Endothelial cell of umbilical vein (primary cell): ENCODE measurements at regions not wholly inside any gene's neighbourhood (a gene's known extent, or its start where the extent isn't known, plus 50 kb on each side); places are given as distances from the start of the nearest gene placed in this dataset.

Experiments
- BruUV-seq: library from RNA; stranded (reverse); fragments of 400-500 nt; replicated peaks from 2 replicates; lab custom pipeline; 2021; lab: Mats Ljungman, UMichigan
- CTCF ChIA-PET: fragments of 300-600, 350-600 bp; sonication (Branson Sonifier 250); formaldehyde crosslinking; loops from one replicate; lab custom pipeline; 2021; ENCODE audit warnings: antibody characterized with exemption, inconsistent platforms; lab: Charles Lee
- POLR2A ChIA-PET: fragments of 300-600, 350-600 bp; sonication (Branson Sonifier 250); formaldehyde crosslinking; loops from one replicate; lab custom pipeline; 2021; ENCODE audit warnings: antibody characterized with exemption, inconsistent platforms; lab: Charles Lee
- DNase-seq: peaks from one replicate; pipeline ENCODE4 v3.0.0-alpha.2; 2011; ENCODE audit warnings: low read depth, low spot score
- FAIRE-seq: peaks from 2 replicates; lab custom pipeline; 2011; peaks lifted over from hg19 to GRCh38; lab: Jason Lieb, UNC
- H2AFZ ChIP-seq: 2 replicates; pipeline ENCODE4 v1.6.0; 2012; ENCODE audit warnings: low read depth, low read length, control low read depth, inconsistent platforms
- H3K27ac ChIP-seq: 2 replicates; pipeline ENCODE4 v1.5.1; 2011; ENCODE audit warnings: low read depth, mild to moderate bottlenecking, control low read depth, low read length, moderate library complexity; ENCODE audit not compliant: insufficient read depth
- H3K27me3 ChIP-seq, 2 experiments: 2 replicates each; pipeline versions ENCODE4 v1.6.0 to v1.6.1; 2011; ENCODE audit warnings: low read length in 2 of 2, mixed read lengths in 1 of 2; ENCODE audit not compliant: control insufficient read depth in 2 of 2, insufficient read depth in 2 of 2
- H3K36me3 ChIP-seq, 2 experiments: 2 replicates in 1 of 2; 3 replicates in 1 of 2; pipeline ENCODE4 v1.5.1; 2011; ENCODE audit warnings: low read length in 2 of 2, mild to moderate bottlenecking in 1 of 2, moderate library complexity in 1 of 2; ENCODE audit not compliant: control insufficient read depth in 2 of 2, insufficient read depth in 2 of 2; ENCODE audit errors: extremely low read depth in 1 of 2
- H3K4me1 ChIP-seq: 3 replicates; pipeline ENCODE4 v1.5.1; 2011; ENCODE audit warnings: mild to moderate bottlenecking, low read length; ENCODE audit not compliant: control insufficient read depth, insufficient read depth; ENCODE audit errors: extremely low read depth
- H3K4me2 ChIP-seq: 2 replicates; pipeline ENCODE4 v1.6.1; 2011; ENCODE audit warnings: low read length, control low read depth, mixed read lengths; ENCODE audit not compliant: insufficient read depth
- H3K4me3 ChIP-seq, 3 experiments: fragments of 200-600 bp in 1 of 3; sonication (generic), shearing (Covaris generic) in 1 of 3; replicated peaks in 1 of 3; 2 replicates each; pipeline ENCODE4 v1.5.1; 2011 to 2016; ENCODE audit warnings: control low read depth in 3 of 3, low read length in 3 of 3, mild to moderate bottlenecking in 2 of 3, inconsistent platforms in 1 of 3, low read depth in 1 of 3, moderate library complexity in 1 of 3; ENCODE audit not compliant: insufficient read depth in 1 of 3
- H3K79me2 ChIP-seq: 2 replicates; pipeline ENCODE4 v1.6.0; 2012; ENCODE audit warnings: low read length, inconsistent platforms; ENCODE audit not compliant: control insufficient read depth, insufficient read depth
- H3K9ac ChIP-seq: replicated peaks from 2 replicates; pipeline ENCODE3; 2011; ENCODE audit warnings: low read length, control low read depth; ENCODE audit not compliant: insufficient read depth; ENCODE audit errors: extremely low read depth
- H3K9me1 ChIP-seq: replicated peaks from 3 replicates; pipeline ENCODE4 v1.6.0; 2011; ENCODE audit warnings: mild to moderate bottlenecking, low read length; ENCODE audit not compliant: control insufficient read depth, insufficient read depth; ENCODE audit errors: extremely low read depth
- H3K9me3 ChIP-seq: replicated peaks from 2 replicates; pipeline ENCODE4 v1.5.1; 2012; ENCODE audit warnings: low read length, inconsistent platforms; ENCODE audit not compliant: control insufficient read depth, insufficient read depth
- H4K20me1 ChIP-seq: replicated peaks from 2 replicates; pipeline ENCODE3; 2011; ENCODE audit warnings: mild to moderate bottlenecking, low read length; ENCODE audit not compliant: control insufficient read depth, insufficient read depth; ENCODE audit errors: extremely low read depth
- CTCF ChIP-seq, 2 donors: IDR thresholded peaks; 1 replicate in 1 of 2; 2 replicates in 1 of 2; pipeline ENCODE4 v1.5.1; 2011; ENCODE audit warnings: low read length in 2 of 2, mild to moderate bottlenecking in 2 of 2, moderate library complexity in 2 of 2, control low read depth in 1 of 2, inconsistent platforms in 1 of 2, low read depth in 1 of 2; ENCODE audit not compliant: insufficient read depth in 1 of 2; ENCODE audit errors: extremely low read depth in 1 of 2
- EZH2 ChIP-seq: IDR thresholded peaks from 2 replicates; pipeline ENCODE4 v1.6.1; 2012; ENCODE audit warnings: borderline replicate concordance, low read depth, mild to moderate bottlenecking, moderate library complexity, low read length, inconsistent platforms; ENCODE audit not compliant: severe bottlenecking
- FOS ChIP-seq: IDR thresholded peaks from 2 replicates; pipeline ENCODE4 v1.6.1; 2011; ENCODE audit warnings: mild to moderate bottlenecking, low read length, moderate library complexity, borderline replicate concordance; ENCODE audit not compliant: insufficient read depth
- GATA2 ChIP-seq: IDR thresholded peaks from 2 replicates; pipeline ENCODE4 v1.7.0; 2011; ENCODE audit warnings: low read depth, mild to moderate bottlenecking, moderate library complexity, mixed read lengths, low read length; ENCODE audit not compliant: insufficient read length, insufficient read depth
- JUN ChIP-seq: IDR thresholded peaks from 2 replicates; pipeline ENCODE4 v1.6.1; 2011; ENCODE audit warnings: borderline replicate concordance, low read depth; ENCODE audit not compliant: insufficient read length, insufficient read depth
- MYC ChIP-seq: IDR thresholded peaks from one replicate; pipeline ENCODE4 v1.6.1; 2011; ENCODE audit warnings: mild to moderate bottlenecking, low read depth, low read length
- POLR2A ChIP-seq: IDR thresholded peaks from 2 replicates; pipeline ENCODE4 v1.6.1; 2012; ENCODE audit warnings: low read depth, mild to moderate bottlenecking, control low read depth, low read length
- POLR2AphosphoS5 ChIP-seq: IDR thresholded peaks from 2 replicates; pipeline ENCODE4 v1.6.1; 2012; ENCODE audit warnings: low read depth, mild to moderate bottlenecking, control low read depth, low read length, moderate library complexity; ENCODE audit not compliant: insufficient read depth
- dilution Hi-C: fragments of 300-500 bp; cut with MboI; formaldehyde crosslinking; loops from one replicate; pipeline ENCODE4 v1.15.0; 2019; ENCODE audit warnings: low sequenced_read_pairs; ENCODE audit not compliant: extremely low pct_ligation_motif_present
- intact Hi-C: fragments of 100-400 bp; cut with micrococcal nuclease; formaldehyde crosslinking; loops from one replicate; pipeline ENCODE4 v1.10.0; 2022
- TF ChIP-seq, protein P1 (sequence below): IDR thresholded peaks from 2 replicates; pipeline ENCODE4 v1.6.1; 2011; ENCODE audit not compliant: insufficient read depth, insufficient read length

- dilution Hi-C loops (no loop called here), intact Hi-C loops (no loop called here)
- H3K27ac ChIP-seq = no peak overlapping the region
- no peaks in the 10 kb centered on the region for H3K27me3 ChIP-seq
- peaks cover 9% of the 10 kb centered on the region for H3K9me3 ChIP-seq
- H3K4me2 ChIP-seq = no peak overlapping the region
- no peak for DNase-seq
- no peaks in the 10 kb centered on the region for H4K20me1 ChIP-seq
- BruUV-seq = no TSS peak
- no peaks in the 10 kb centered on the region for H3K9me1 ChIP-seq
- H3K4me1 ChIP-seq = no peaks in the 10 kb centered on the region
- no peaks in the 10 kb centered on the region for H3K36me3 ChIP-seq
- ChIA-PET CTCF (no interaction called here), POLR2A (no interaction called here)
- no peak overlapping the region for H3K9ac ChIP-seq
- H3K4me3 ChIP-seq = no peak overlapping the region
- no peak overlapping the region for H2AFZ ChIP-seq
- no peaks in the 10 kb centered on the region for H3K79me2 ChIP-seq
- TF ChIP-seq CTCF (IDR thresholded peaks at IDR 0.05; ENCODE audit: extremely low read depth in 1 of 2, insufficient read depth in 1 of 2, low read depth in 1 of 2, low read length in 2 of 2) (no peak), POLR2AphosphoS5 (no peak), JUN (no peak), MYC (no peak), EZH2 (no peak), POLR2A (no peak), GATA2 (no peak), FOS (no peak)
- TF ChIP-seq, protein P1, sequence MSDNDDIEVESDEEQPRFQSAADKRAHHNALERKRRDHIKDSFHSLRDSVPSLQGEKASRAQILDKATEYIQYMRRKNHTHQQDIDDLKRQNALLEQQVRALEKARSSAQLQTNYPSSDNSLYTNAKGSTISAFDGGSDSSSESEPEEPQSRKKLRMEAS = no peak
- FAIRE-seq = no peak
These were observed 471.4 kb downstream of the CMPK2 start for GRCh38 chr2:6394276-6394675.
